A549 (cell line): ENCODE measurements at regions not wholly inside any gene's neighbourhood (a gene's known extent, or its start where the extent isn't known, plus 50 kb on each side); places are given as distances from the start of the nearest gene placed in this dataset.

ENCODE experiments used
- CEBPB ChIP-seq, 2 experiments: fragments of >200 bp in 1 of 2; sonication (Bioruptor Twin) in 1 of 2; formaldehyde crosslinking in 1 of 2; IDR thresholded peaks; 2 replicates each; pipeline ENCODE4 v1.6.1; 2012 to 2016
- CTCF ChIP-seq: fragments of >200 bp; sonication (Bioruptor Twin); formaldehyde crosslinking; IDR thresholded peaks from 3 replicates; pipeline ENCODE4 v1.5.1; 2016
- NFE2L2 ChIP-seq: fragments of 150-350 bp; conservative IDR thresholded peaks from 2 replicates; pipeline ENCODE4 v1.6.1; 2014; ENCODE audit warnings: low read length
- POLR2AphosphoS2 ChIP-seq: conservative IDR thresholded peaks from 2 replicates; pipeline ENCODE4 v1.6.1; 2012; ENCODE audit warnings: low read length, improper control_type of control experiment, inconsistent platforms
- RFX5 ChIP-seq: fragments of 450-650 bp; IDR thresholded peaks from 2 replicates; pipeline ENCODE4 v1.7.1; 2014; ENCODE audit warnings: antibody characterized with exemption, mild to moderate bottlenecking, moderate library complexity
- ZFP36 ChIP-seq: fragments of 450-650 bp; IDR thresholded peaks from 2 replicates; pipeline ENCODE4 v1.6.1; 2014; ENCODE audit warnings: borderline replicate concordance; ENCODE audit not compliant: partially characterized antibody

GRCh38 chr6:19664878-19665612, 172.1 kb upstream of the ID4 start:
- TF ChIP-seq RFX5, result no peak
- no peak for TF ChIP-seq NFE2L2
- TF ChIP-seq CEBPB (IDR thresholded peaks at IDR 0.05), result no peak
- no peak for TF ChIP-seq CTCF
- no peak for TF ChIP-seq POLR2AphosphoS2
- TF ChIP-seq ZFP36, result no peak
